Right ventricle myocardium inferior (tissue), 1 donor: ENCODE measurements at regions not wholly inside any gene's neighbourhood (a gene's known extent, or its start where the extent isn't known, plus 50 kb on each side); places are given as distances from the start of the nearest gene placed in this dataset.
"Not testable (repeated sequence)": the region's sequence is repeated elsewhere in the genome, so short reads cannot be mapped to it uniquely, and the experiment has no call there.

Source experiments
- ATAC-seq: fragments of 200-7000 bp; cut with Tn5 transposase; one replicate; pipeline ENCODE4 v1.9.1; 2020; ENCODE audit warnings: mild to moderate bottlenecking, moderate library complexity
- DNase-seq: peaks from one replicate; pipeline ENCODE4 v3.0.0; 2021; ENCODE audit errors: missing footprints
- intact Hi-C: fragments of 100-400 bp; cut with DNase I; formaldehyde crosslinking; loops from one replicate; pipeline ENCODE4 v1.11.0; 2022
- donor health status: DM: no; HTN: yes; CAD: no; lungs with severe emphysema.

GRCh38 chr1:235059221-235059620 lies 69.4 kb downstream of the TOMM20 start:
- intact Hi-C loops = no loop called here
- DNase-seq (no peak), ATAC-seq (no peak)

DNA sequence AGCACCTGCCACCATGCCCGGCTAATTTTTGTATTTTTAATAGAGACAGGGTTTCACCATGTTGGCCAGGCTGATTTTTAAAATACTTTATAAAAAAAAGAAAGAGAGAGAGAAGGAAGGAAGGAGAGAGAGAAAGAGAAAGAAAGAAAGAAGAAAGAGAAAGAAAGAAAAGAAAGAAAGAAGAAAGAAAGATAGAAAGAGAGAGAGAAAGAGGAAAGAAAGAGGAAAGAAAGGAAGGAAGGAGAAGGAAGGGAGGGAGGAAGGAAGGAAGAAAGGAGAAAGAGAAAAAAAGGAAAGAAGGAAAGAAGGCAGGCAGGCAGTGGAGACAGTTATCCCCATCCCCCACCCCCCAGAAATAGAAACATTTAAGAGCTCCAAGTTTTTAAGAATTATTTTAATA lies 69.9 kb downstream of the TOMM20 start:
- intact Hi-C loops = no loop called here

DNA sequence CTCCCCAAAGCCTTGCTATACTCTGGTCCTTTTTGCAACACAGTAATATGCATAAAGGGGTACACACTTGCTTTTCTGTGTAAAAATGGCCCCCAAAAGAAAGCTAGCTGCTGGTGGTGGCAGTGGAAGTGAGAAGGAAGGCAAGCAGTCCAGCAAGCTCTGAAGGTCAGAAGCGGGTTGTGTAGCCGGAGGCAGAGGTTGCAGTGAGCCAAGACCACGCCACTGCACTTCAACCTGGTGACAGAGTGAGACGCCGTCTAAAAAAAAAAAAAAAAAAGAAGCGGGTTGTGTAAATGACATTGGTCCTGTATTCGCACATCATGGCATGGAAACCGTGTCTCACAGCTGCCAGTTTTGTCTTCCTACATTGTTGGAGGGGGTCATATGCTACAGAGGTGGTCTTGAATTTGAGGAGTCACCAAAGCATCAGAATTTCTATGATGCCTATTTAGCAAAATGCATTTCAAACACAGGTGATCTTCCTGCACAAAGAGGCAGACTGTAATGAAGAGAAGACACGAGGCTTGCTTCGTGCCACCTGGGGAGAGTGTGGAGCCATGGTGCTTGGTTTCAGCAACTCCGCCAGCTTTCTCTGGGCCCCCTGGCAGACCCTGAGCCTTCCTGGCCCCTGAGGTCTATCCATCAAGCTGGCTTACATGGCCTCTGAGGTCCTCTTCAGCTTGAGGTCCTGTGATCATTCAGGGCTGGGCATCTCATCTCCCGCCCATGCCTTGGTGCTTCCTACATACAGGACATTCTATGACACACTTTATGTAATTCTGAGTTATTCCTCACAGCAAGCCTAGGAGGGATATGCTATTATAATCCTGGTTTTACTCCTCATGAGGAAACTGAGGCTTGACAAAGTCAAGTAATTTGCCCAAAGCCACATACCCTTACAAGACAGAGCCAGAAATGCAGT lies 71.0 kb downstream of the TOMM20 start:
- peak; percentile 26 for ATAC-seq
- intact Hi-C loops = no loop called here
- no peak for DNase-seq

More for the DNA sequence above, 69.9 kb downstream of the TOMM20 start:
- ATAC-seq = no peak
- DNase-seq = no peak

DNA sequence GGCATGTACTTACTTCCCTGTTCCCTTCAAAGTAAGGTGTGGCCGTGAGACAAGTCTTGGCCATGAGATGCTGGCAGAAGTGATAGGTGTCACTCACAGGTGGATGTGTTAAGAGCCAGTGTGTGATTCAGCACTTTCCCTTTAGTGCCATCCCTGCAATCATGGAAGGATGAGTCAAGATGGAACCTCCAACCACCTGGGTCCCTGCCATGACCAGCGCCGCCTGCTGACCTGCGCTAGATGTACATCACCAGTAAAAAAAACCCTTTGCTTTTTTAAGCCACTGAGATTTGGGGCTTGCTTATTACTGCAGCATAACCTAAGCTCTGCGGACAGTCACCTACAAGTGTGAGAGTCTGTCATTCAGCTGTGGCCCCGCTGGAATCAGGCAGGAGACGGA lies 71.7 kb downstream of the TOMM20 start:
- ATAC-seq (no peak), DNase-seq (no peak)
- intact Hi-C loops = no loop called here

- intact Hi-C loops = no loop called here
- DNase-seq = no peak
- ATAC-seq = no peak
These were observed 73.7 kb downstream of the TOMM20 start for GRCh38 chr1:235054936-235055335.

GRCh38 chr1:235054466-235054865 lies 74.2 kb downstream of the TOMM20 start:
- DNase-seq = no peak
- no peak for ATAC-seq
- intact Hi-C loops = no loop called here

DNA sequence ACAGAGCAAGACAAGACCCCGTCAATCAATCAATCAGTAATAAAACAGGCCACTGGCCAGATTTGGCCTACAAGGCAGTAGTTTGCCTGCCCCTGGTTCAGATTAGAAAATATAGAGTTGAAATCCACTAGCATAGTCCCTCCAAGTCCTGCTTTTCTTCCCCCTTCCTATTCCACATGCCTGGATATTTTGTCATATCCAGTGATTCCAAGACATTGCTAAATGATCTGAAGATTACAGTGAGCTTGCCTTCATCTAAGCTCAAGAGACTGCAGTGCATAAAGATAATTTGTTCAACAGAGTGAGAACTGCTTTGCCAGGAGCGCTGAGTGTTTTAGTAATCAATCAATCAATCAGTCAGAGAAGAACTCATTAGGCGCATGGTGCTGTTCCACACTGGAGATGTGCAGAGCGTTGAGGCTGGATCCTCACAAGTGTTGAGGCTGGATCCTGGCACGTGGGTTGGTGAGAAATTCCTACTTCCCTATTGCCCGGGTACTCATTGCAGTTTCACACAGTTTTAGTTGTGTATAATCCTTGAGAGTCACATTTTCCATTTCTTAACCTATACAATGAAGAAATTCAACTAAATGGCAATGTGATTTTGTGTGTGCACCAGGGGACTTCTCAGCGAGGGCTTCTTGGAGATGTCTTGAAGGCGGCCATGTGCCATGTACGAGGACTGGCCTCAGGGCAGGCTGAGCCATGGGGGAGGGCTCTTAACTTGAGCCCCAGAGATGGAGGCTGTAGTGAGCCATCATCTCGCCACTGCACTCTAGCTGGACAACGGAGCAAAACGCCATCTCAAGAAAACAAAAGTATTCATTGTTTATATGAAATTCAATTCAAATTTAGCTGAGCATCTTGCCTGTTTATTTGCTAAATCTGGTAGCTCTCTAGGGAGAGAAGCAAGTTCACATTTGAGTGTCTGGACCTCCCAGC lies 76.3 kb downstream of the TOMM20 start:
- DNase-seq = no peak
- no peak for ATAC-seq
- intact Hi-C loops = no loop called here

GRCh38 chr1:235051521-235051920 lies 77.1 kb downstream of the TOMM20 start:
- intact Hi-C loops = no loop called here
- no peak for ATAC-seq
- no peak for DNase-seq

DNA sequence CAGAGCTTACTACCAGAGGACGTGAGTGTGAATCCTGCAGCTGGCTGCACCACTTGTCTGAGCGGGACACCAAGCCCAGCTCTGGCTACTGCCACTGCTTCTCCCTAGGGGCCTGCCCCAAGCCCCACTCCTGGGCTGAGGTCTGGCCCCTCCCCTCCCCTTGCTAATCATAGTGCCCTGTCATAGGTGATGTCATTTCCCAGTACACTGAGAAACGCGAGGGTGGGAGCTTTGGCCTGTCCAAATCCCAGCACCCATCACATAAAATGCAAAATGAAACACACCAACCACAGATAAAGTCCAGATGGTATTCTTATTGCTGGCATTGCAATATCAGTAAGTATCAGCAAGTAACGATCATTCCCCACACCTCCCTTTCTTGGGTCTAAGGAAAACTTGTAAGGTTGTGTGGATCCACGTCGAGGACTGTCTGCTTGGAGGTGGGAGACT lies 77.7 kb downstream of the TOMM20 start:
- intact Hi-C loops = no loop called here
- DNase-seq (no peak), ATAC-seq (peak; percentile 26)

GRCh38 chr1:235049716-235050378 lies 78.8 kb downstream of the TOMM20 start:
- intact Hi-C loops = loop anchor here (5.0 kb wide), 1 partner anchor 53 kb away; no protein-coding TSS in a partner anchor
- not testable (repeated sequence) for ATAC-seq, DNase-seq

GRCh38 chr1:235049217-235049616 lies 79.4 kb downstream of the TOMM20 start:
- intact Hi-C loops = loop anchor here (5.0 kb wide), 1 partner anchor 52 kb away; no protein-coding TSS in a partner anchor
- ATAC-seq = no peak
- no peak for DNase-seq

GRCh38 chr1:235047331-235047871 lies 81.2 kb downstream of the TOMM20 start:
- DNase-seq (no peak), ATAC-seq (no peak)
- intact Hi-C loops = loop anchor here (5.0 kb wide), 1 partner anchor 50 kb away; no protein-coding TSS in a partner anchor

- intact Hi-C loops = loop anchor here (5.0 kb wide), 1 partner anchor 49 kb away; no protein-coding TSS in a partner anchor
- DNase-seq (no peak), ATAC-seq (no peak)
These were observed 82.6 kb downstream of the TOMM20 start for GRCh38 chr1:235045921-235046601.

DNA sequence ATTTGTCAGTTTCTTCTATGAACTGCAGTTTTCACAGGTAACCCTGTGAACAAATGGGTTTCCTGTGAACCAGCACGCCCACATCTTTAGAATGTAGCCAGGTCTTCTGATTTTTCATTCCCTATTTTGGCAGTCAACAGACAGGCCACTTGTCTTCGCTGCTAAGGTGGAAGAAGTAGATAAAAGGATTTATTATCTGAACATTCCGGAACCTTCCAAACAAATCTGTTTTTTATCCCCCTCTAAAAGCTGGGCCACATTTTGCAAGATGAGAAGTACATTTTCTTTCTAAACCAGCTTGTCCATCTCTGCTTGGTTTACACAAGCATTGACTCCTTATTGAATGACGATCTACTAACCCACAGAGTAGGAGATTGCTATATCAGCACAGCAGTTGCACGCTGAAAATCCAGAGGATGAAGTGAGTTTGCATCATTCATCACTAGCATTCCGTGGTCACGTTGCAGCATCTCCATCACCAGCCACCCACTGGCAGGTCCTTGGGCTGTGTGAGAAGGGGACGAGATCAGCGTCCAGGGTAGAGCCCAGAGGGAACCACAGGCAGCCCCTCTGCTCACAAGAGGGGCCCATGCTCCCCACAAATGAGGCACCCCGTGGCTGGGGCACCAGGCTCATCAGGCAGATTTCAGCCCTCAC lies 83.5 kb downstream of the TOMM20 start:
- intact Hi-C loops = loop anchor here (5.0 kb wide), 1 partner anchor 48 kb away; no protein-coding TSS in a partner anchor
- DNase-seq (no peak), ATAC-seq (no peak)

DNA sequence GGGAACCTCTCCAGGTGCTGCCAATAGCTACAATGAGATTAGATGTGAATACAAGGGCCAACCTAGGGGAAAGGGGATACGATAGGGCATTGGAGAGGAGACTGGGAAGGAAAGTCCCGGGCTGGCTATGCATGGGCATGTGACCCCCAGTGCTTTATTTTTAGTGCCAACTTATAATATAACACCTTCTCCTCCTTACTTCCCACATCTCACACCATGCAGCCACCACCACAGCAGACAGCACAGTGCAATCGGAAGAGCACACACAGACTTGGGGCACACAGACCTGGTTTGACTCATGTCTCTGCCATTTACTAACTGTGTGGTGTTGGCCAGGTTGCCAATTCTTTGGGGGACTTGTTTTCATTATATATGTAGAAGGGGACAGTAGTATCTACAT lies 85.4 kb downstream of the TOMM20 start:
- ATAC-seq = no peak
- DNase-seq = no peak
- intact Hi-C loops = no loop called here

- intact Hi-C loops = no loop called here
- DNase-seq = no peak
- no peak for ATAC-seq
These were observed 89.9 kb downstream of the TOMM20 start for GRCh38 chr1:235038701-235039100.

DNA sequence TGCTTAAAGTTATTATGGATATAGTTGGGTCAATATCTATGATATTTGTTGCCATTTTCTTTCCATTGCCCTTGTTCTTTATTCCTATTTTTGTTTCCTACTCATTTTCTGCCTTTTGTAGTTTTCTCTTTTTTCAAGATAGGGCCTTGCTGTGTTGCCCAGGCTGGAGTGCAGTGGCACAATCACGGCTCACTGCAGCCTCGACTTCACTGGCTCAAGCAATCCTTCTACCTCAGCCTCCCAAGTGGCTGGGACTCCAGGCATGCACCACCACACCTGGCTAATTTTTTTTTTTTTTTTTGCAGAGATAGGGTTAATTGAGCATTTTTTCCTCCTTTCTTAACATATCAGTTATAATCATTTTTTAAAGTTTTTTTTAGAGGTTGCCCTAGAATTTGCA lies 92.7 kb downstream of the TOMM20 start:
- intact Hi-C loops = no loop called here
- ATAC-seq = no peak
- DNase-seq = no peak
